Suprapubic skin (tissue), 4 donors: ENCODE measurements at regions not wholly inside any gene's neighbourhood (a gene's known extent, or its start where the extent isn't known, plus 50 kb on each side); places are given as distances from the start of the nearest gene placed in this dataset.

ENCODE experiments used
- DNase-seq, 2 donors: peaks; one replicate each; pipeline ENCODE4 v3.0.0-alpha.2; 2019; ENCODE audit warnings: low spot score in 2 of 2
- H3K27ac ChIP-seq: fragments of 200-600 bp; sonication (generic); one replicate; pipeline ENCODE4 v1.5.1; 2019
- H3K27me3 ChIP-seq: fragments of 200-600 bp; sonication (generic); one replicate; pipeline ENCODE4 v1.5.1; 2019
- H3K36me3 ChIP-seq: fragments of 200-600 bp; sonication (generic); one replicate; pipeline ENCODE4 v1.5.1; 2019
- H3K4me1 ChIP-seq: fragments of 200-600 bp; sonication (generic); one replicate; pipeline ENCODE4 v1.5.1; 2019
- H3K4me3 ChIP-seq: fragments of 200-600 bp; sonication (generic); one replicate; pipeline ENCODE4 v1.5.1; 2019; ENCODE audit warnings: mild to moderate bottlenecking
- H3K9me3 ChIP-seq: fragments of 200-600 bp; sonication (generic); one replicate; pipeline ENCODE4 v1.5.1; 2019
- CTCF ChIP-seq, 2 donors: fragments of 200-600 bp in 1 of 2; fragments of 450-650 bp in 1 of 2; sonication (generic) in 1 of 2; IDR thresholded peaks; one replicate each; pipeline ENCODE4 v1.5.1; 2016 to 2019; ENCODE audit warnings: antibody characterized with exemption in 2 of 2, mild to moderate bottlenecking in 1 of 2, moderate library complexity in 1 of 2
- EP300 ChIP-seq: sonication (generic); formaldehyde crosslinking; IDR thresholded peaks from one replicate; pipeline ENCODE4 v1.6.1; 2017; ENCODE audit warnings: antibody characterized with exemption
- POLR2A ChIP-seq, 2 donors: fragments of 450-650 bp; IDR thresholded peaks; one replicate each; pipeline ENCODE4 v1.6.1; 2017; ENCODE audit warnings: antibody characterized with exemption in 2 of 2, mild to moderate bottlenecking in 2 of 2, moderate library complexity in 2 of 2
- POLR2AphosphoS5 ChIP-seq, 3 donors: sonication (generic); formaldehyde crosslinking; IDR thresholded peaks; one replicate each; pipeline ENCODE4 v1.6.1; 2017; ENCODE audit warnings: antibody characterized with exemption in 3 of 3
- WGBS: methylation state at CpG from one replicate; pipeline ENCODE4 v1.1.5; 2018; 5-methylcytosine and 5-hydroxymethylcytosine counted together

- Histone ChIP-seq H3K4me1 (no peaks in the 10 kb centered on the region), H3K36me3 (no peaks in the 10 kb centered on the region), H3K27ac (no peak overlapping the region), H3K27me3 (peaks cover 4% of the 10 kb centered on the region), H3K4me3 (no peak overlapping the region), H3K9me3 (no peaks in the 10 kb centered on the region)
- TF ChIP-seq CTCF (IDR thresholded peaks at IDR 0.05) = no peak
- no peak for TF ChIP-seq POLR2A (IDR thresholded peaks at IDR 0.05)
- TF ChIP-seq EP300 = no peak
- TF ChIP-seq POLR2AphosphoS5 (IDR thresholded peaks at IDR 0.05) = no peak
- WGBS = 73% methylated on average over 10 of the region's 10 CpGs
- no peak for DNase-seq
Measured at GRCh38 chr2:3965211-3965610, 261.8 kb downstream of the DCDC2C start.

GRCh38 chr2:3965953-3966352 is 262.6 kb downstream of the DCDC2C start:
- no peak for DNase-seq
- no peaks in the 10 kb centered on the region for H3K36me3 ChIP-seq
- TF ChIP-seq CTCF (IDR thresholded peaks at IDR 0.05) (no peak), EP300 (no peak), POLR2AphosphoS5 (IDR thresholded peaks at IDR 0.05) (no peak), POLR2A (IDR thresholded peaks at IDR 0.05) (no peak)
- no peak overlapping the region for H3K27ac ChIP-seq
- WGBS = 69% methylated on average over 5 of the region's 5 CpGs
- H3K4me1 ChIP-seq = no peaks in the 10 kb centered on the region
- H3K4me3 ChIP-seq = no peak overlapping the region
- H3K9me3 ChIP-seq = no peaks in the 10 kb centered on the region
- peaks cover 4% of the 10 kb centered on the region for H3K27me3 ChIP-seq

GRCh38 chr2:3966470-3966869 is 263.1 kb downstream of the DCDC2C start:
- H3K4me1 ChIP-seq = no peaks in the 10 kb centered on the region
- WGBS = 89% methylated on average over 5 of the region's 5 CpGs

GRCh38 chr2:3968736-3969135 is 265.4 kb downstream of the DCDC2C start:
- no peak for DNase-seq
- Histone ChIP-seq H3K27ac (no peak overlapping the region), H3K4me3 (no peak overlapping the region), H3K36me3 (no peaks in the 10 kb centered on the region), H3K9me3 (no peaks in the 10 kb centered on the region), H3K27me3 (peaks cover 4% of the 10 kb centered on the region), H3K4me1 (no peaks in the 10 kb centered on the region)
- no peak for TF ChIP-seq CTCF (IDR thresholded peaks at IDR 0.05)
- no peak for TF ChIP-seq POLR2AphosphoS5 (IDR thresholded peaks at IDR 0.05)
- no peak for TF ChIP-seq EP300
- WGBS = 73% methylated on average over 6 of the region's 6 CpGs

More at GRCh38 chr2:3966470-3966869, 263.1 kb downstream of the DCDC2C start:
- no peak for TF ChIP-seq POLR2AphosphoS5 (IDR thresholded peaks at IDR 0.05)
- TF ChIP-seq POLR2A (IDR thresholded peaks at IDR 0.05) = no peak
- no peak for TF ChIP-seq EP300
- no peak for TF ChIP-seq CTCF (IDR thresholded peaks at IDR 0.05)
- H3K27me3 ChIP-seq = peaks cover 4% of the 10 kb centered on the region
- no peaks in the 10 kb centered on the region for H3K9me3 ChIP-seq
- no peak overlapping the region for H3K4me3 ChIP-seq
- H3K36me3 ChIP-seq = no peaks in the 10 kb centered on the region
- DNase-seq = no peak
- no peak overlapping the region for H3K27ac ChIP-seq

- H3K36me3 ChIP-seq = no peaks in the 10 kb centered on the region
- H3K4me3 ChIP-seq = no peak overlapping the region
- TF ChIP-seq POLR2A (IDR thresholded peaks at IDR 0.05) = no peak
- no peak for TF ChIP-seq EP300
- peak in 1 of 2 donors; percentile 6 for TF ChIP-seq CTCF (IDR thresholded peaks at IDR 0.05)
- no peak overlapping the region for H3K27ac ChIP-seq
- H3K4me1 ChIP-seq = no peaks in the 10 kb centered on the region
- 76% methylated on average over 17 of the region's 17 CpGs for WGBS
- no peak for DNase-seq
- H3K9me3 ChIP-seq = no peaks in the 10 kb centered on the region
- H3K27me3 ChIP-seq = peaks cover 4% of the 10 kb centered on the region
Measured at GRCh38 chr2:3970791-3971651, 267.6 kb downstream of the DCDC2C start.
